ENCODE measurements at regions not wholly inside any gene's neighbourhood (a gene's known extent, or its start where the extent isn't known, plus 50 kb on each side); places are given as distances from the start of the nearest gene placed in this dataset.

DNA sequence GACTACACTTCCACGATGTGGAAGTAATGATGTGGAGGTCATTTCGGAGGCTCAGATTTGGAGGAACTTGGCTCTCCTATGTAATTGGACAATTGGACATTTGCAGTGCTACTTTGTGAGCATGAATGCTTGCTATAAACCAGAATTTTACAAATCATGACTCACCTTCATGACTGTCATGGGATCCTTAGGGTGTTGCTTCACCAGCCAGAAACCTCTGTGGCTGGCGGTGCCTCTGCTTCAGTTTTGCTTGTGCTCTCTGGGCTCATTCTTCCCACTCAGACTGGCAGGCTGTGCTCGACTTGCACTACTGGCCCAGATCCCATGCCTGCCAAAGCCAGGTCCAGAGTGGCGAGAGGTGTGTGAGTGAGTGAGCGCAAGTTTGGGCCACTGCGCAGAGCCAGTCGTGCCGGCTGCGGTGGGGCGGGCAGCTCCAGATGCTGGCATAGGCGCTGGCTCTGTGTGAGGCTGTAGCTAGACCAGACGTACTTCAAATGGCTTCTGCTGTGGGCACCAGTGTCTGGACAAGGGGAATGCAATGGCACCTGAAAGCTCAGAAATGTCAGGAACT, 387.8 kb downstream of the AEBP2 start:
- H3K4me1 ChIP-seq, result no peaks in the 10 kb centered on the region
- H3K27me3 ChIP-seq, result no peaks in the 10 kb centered on the region
- ATAC-seq, result no peak
- TF ChIP-seq, protein P1, sequence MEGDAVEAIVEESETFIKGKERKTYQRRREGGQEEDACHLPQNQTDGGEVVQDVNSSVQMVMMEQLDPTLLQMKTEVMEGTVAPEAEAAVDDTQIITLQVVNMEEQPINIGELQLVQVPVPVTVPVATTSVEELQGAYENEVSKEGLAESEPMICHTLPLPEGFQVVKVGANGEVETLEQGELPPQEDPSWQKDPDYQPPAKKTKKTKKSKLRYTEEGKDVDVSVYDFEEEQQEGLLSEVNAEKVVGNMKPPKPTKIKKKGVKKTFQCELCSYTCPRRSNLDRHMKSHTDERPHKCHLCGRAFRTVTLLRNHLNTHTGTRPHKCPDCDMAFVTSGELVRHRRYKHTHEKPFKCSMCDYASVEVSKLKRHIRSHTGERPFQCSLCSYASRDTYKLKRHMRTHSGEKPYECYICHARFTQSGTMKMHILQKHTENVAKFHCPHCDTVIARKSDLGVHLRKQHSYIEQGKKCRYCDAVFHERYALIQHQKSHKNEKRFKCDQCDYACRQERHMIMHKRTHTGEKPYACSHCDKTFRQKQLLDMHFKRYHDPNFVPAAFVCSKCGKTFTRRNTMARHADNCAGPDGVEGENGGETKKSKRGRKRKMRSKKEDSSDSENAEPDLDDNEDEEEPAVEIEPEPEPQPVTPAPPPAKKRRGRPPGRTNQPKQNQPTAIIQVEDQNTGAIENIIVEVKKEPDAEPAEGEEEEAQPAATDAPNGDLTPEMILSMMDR (IDR thresholded peaks at IDR 0.05), result no peak
- H3K4me3 ChIP-seq, result no peak overlapping the region
- H3K36me3 ChIP-seq, result no peaks in the 10 kb centered on the region
- DNase-seq, result peak in 1 of 4 donors; percentile 60
- intact Hi-C loops (cut with DNase I), result no loop called here
- no peak overlapping the region for H3K27ac ChIP-seq
- peaks cover 0 to 21% of the 10 kb centered on the region in 2 donors for H3K9me3 ChIP-seq

DNA sequence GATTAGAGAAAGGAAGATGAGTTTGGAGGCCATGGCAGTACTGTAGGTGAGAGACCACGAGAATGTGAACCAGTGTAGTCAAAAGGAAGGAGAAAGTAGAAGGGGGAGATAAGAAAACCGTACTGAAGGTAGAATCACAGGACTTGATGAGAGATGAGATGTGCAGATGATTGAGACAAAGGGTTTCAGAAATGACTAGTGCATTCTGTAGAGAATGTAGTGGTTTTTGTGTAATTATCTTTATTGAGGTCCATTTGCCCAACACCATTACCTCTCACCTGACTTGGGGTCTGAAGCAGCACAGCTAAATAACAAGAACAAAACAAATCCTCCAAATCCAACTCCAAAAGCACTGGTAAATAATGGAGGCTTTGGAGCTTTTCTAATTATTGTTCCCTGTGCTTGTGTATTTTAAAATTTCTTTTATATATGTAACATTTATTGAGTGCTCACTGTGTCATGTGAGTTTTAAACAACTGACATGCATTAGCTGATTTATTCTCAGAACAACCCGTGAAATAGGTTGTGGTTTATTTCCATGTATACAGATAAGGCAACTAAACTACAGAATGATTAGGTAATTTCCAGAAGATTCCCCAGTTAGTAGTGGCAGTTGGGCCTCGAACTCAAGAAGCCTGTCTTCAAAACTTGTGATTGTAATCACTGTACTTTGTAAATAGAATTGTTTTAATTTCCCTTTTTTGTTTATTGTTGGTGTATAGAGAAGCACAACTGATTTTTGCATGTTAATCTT, 390.0 kb downstream of the AEBP2 start:
- no peaks in the 10 kb centered on the region for H3K36me3 ChIP-seq
- no peak for DNase-seq
- ATAC-seq, result no peak
- H3K27me3 ChIP-seq, result no peaks in the 10 kb centered on the region
- intact Hi-C loops (cut with DNase I), result no loop called here
- TF ChIP-seq, protein P1 (IDR thresholded peaks at IDR 0.05), result no peak
- no peaks in the 10 kb centered on the region for H3K4me1 ChIP-seq
- H3K9me3 ChIP-seq, result peaks cover 0 to 16% of the 10 kb centered on the region in 2 donors
- H3K27ac ChIP-seq, result no peak overlapping the region
- H3K4me3 ChIP-seq, result no peak overlapping the region

DNA sequence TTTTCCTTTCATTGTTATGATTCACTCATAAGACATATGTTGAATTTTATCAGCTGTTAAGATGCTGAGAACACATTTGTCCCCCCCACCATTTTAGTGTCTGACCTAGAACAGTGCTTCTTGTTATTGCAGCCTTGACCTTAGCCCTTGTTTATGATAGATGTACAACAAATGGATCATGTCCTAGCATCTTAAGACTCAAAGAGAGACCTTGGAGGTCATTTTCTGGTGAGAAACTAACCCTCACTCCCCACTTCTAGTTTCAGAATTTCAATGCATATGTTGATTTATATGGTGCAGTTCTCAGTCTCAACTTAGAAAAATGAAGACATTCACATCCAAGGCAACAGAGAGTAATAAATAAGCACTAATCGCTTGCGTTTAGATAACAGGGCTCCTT, 391.2 kb downstream of the AEBP2 start:
- intact Hi-C loops (cut with DNase I), result no loop called here
- Histone ChIP-seq H3K27ac (no peak overlapping the region), H3K9me3 (peaks cover 0 to 16% of the 10 kb centered on the region in 2 donors), H3K4me3 (no peak overlapping the region), H3K27me3 (no peaks in the 10 kb centered on the region), H3K36me3 (no peaks in the 10 kb centered on the region), H3K4me1 (no peaks in the 10 kb centered on the region)
- ATAC-seq (no peak), DNase-seq (no peak)
- TF ChIP-seq, protein P1 (IDR thresholded peaks at IDR 0.05), result no peak

DNA sequence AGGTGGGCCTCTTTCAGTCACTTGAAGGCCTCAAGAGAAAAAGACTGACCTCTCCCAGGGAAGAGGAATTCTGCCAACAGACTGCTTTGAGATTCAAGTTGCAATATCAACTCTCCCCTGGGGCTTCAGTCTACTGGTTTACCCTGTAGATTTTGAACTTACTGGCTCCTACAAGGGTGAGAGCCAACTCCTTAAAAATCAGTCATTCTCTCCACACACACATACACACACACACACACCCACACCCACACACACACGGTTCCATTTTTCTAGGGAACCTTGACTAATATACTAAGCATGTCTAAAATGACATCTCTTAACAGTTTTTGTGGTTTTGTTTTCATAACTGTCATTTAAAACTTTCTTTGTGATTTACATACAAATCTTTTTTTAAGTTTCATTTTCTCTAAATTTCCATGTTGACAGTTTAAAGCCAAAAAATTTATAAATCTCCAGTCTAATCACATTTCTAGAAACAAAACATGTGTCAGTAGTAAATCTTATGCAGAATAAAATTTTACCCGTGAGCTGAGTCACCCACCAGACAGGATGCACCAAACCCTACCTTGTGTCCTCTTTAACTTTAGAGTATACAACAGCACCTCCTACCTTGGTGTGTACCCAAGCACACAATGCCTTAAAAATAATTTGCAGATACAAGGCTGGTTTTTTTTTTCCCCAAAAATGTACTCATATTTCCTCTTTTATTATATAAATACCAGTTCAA, 394.6 kb downstream of the AEBP2 start:
- no peak for ATAC-seq
- no peaks in the 10 kb centered on the region for H3K9me3 ChIP-seq
- TF ChIP-seq, protein P1 (IDR thresholded peaks at IDR 0.05), result no peak
- no peak overlapping the region for H3K4me3 ChIP-seq
- no peaks in the 10 kb centered on the region for H3K4me1 ChIP-seq
- no peaks in the 10 kb centered on the region for H3K27me3 ChIP-seq
- no peak overlapping the region for H3K27ac ChIP-seq
- no peaks in the 10 kb centered on the region for H3K36me3 ChIP-seq
- intact Hi-C loops (cut with DNase I), result no loop called here
- DNase-seq, result no peak

DNA sequence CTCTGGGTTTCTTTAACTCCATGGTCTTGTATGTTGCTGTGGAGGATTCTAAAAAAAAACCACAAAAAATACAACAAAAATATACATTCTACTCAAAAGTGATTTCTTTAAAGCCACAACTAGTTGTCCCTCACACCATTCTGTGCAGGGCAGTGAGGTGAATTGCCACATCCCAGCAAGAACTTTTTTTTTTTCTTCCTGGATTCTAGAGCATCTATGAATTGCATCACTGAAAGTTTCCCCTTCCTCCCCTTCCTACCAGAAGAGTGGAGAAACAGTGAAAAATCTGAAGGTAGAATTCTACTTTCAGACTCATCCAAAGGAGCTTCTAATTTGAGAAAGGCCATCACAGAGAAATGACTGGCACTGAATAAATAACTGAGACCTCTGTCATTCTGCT, 395.3 kb downstream of the AEBP2 start:
- H3K9me3 ChIP-seq, result no peaks in the 10 kb centered on the region
- H3K4me1 ChIP-seq, result no peaks in the 10 kb centered on the region
- no peaks in the 10 kb centered on the region for H3K36me3 ChIP-seq
- intact Hi-C loops (cut with DNase I), result no loop called here
- DNase-seq (no peak), ATAC-seq (no peak)
- H3K4me3 ChIP-seq, result no peak overlapping the region
- TF ChIP-seq, protein P1 (IDR thresholded peaks at IDR 0.05), result no peak
- no peaks in the 10 kb centered on the region for H3K27me3 ChIP-seq
- no peak overlapping the region for H3K27ac ChIP-seq

All from left lung (tissue), 4 donors.